Right hindlimb (tissue), 1 donor: ENCODE measurements at regions not wholly inside any gene's neighbourhood (a gene's known extent, or its start where the extent isn't known, plus 50 kb on each side); places are given as distances from the start of the nearest gene placed in this dataset.
"Not testable (repeated sequence)": the region's sequence is repeated elsewhere in the genome, so short reads cannot be mapped to it uniquely, and the experiment has no call there.

Experiments
- DNase-seq: peaks from one replicate; pipeline ENCODE4 v3.0.0-alpha.2; 2018

- no peak for DNase-seq
These were observed 290.5 kb upstream of the FBXO33 start for GRCh38 chr14:39722547-39723273.

DNA sequence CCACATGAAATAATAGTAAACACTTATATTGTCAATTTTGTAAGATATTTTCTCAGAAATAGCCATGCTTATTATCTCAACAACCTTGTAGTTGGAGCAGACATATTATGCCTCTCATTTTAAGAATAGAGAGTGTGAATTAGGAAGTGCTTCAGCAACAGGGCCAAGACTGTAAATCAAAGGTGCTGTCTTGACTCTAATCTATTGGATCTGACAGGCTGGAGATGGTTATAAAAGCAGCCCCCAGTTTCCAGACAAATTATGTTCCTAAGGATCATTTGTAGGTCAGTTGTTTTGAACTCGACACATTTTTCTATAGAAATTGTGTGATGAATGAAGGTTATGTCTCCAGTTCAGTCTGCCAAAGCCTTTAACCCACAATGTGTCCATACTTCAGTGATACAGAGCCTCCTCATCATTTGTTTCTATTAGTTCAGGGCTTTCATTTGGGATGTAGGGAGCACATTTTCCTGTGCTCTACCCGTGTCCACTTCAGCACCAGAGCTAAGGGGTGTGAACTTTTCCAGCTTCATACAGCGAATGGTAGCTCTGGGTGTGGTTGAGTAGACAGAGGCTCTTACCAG, 284.8 kb upstream of the FBXO33 start:
- no peak for DNase-seq

- no peak for DNase-seq
These were observed 280.2 kb upstream of the FBXO33 start for GRCh38 chr14:39712293-39712999.

DNA sequence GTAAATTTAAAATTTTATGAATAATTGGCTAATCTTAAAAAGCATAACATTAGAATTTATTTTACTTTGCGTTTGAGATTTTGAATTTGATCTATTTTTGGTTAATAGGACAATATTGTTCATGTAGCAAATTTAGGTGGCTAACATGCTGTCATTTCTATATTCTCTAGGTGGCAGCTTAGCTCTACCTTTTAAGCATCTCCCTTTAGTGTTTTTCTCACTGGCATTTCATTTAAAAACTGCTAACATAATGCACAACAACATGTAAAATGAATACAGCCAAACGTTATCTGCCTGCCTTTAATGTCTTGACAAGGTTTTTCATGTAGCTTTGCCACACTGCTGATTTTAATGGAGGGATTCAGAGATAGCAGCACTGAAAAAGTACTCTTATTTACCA, 272.4 kb upstream of the FBXO33 start:
- no peak for DNase-seq

DNA sequence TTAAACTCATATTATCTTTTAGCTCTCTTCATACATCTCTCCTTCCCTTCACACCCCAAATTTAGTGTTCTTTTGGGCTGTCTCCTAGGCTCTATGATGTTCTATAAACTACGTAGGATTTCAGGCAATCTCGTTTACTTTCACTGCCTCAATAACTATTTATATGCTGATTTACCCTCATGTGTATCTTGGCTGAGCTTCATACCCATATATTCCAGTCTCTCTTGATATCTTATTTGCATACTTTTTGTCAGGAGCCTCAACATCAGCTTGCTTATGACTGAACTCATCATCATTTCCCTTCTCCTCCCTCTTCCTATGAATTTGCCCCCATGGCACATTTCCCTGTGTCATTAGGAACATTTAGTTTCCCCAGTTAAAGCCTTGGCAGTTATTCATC, 262.1 kb upstream of the FBXO33 start:
- DNase-seq: no peak

DNA sequence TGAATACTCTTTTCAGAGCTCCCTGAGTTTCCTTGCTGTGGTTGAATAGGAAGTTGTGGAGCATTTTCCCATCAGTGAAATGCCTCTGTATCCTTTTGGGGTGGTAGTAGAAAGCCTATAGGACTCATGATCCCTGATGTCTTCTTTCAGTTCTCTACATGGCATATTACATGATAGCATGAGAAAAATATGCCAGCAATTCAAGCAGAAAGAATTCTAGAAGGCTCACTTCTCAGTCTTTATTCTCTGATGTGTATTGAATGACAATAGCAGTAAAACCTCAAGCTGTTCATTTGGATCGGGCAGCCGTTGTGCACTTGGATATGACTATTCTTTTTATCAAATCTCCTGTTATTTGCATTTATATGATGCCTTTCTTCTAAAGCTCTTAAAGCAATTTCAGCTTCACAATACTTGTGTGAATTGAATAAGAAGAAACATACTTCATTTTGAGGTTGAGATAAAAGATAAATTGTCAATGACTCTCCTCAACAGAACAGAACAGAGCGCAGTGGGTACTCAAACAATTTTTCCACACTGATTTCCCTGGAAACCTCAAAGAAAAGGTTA, 251.5 kb upstream of the FBXO33 start:
- no peak for DNase-seq

- DNase-seq: no peak
These were observed 250.3 kb upstream of the FBXO33 start for GRCh38 chr14:39682582-39682981.

DNA sequence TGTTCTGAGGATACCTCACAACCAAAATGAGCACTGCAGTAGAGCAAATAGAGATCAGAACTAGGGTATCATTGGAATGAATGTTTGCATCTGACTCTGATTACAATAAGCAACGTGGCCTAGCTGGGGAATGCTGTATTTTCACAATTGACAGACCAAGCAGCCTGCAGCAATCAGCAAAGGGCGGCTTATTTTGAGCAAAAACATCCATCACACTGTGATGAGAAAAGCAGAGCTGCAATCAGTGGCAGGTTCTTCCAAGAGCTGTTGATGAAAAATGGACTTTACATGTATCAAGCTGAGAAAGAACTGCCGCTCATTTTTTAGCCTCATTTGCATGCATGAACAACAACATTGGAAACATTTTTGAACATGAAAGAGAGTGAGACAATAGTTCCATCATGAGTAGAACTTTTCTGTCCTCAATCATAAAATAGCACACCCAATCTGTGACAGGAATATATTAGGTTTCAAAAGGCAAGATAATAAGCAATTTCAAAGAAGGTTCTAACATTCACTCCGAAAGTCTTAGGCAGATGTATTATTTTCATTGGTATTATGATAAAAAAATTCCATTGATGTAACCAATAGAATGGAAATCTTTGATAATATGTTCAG, 249.7 kb upstream of the FBXO33 start:
- no peak for DNase-seq

GRCh38 chr14:39680777-39681176, 248.5 kb upstream of the FBXO33 start:
- no peak for DNase-seq

- no peak for DNase-seq
These were observed 241.5 kb upstream of the FBXO33 start for GRCh38 chr14:39673734-39674133.

DNA sequence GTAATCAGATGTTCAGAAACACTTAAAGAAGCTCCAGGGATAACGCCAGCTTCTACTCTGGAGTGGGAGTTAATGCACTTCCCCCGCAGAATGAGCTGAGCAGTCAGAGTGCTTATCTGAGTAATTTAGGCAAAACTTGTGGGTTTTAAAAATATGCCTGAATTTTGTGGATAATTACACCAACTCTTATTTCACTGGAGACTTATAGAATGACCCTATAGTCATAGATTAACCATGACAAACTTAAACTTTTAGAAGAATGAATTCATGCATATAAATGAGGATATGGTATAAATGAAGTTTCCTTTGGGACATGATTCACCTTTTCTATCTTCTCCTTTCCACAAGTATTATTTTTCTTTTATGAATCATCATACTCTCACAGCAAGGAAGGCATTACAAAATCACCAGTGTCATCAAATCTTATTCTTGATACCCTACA, 241.1 kb upstream of the FBXO33 start:
- DNase-seq: no peak

DNA sequence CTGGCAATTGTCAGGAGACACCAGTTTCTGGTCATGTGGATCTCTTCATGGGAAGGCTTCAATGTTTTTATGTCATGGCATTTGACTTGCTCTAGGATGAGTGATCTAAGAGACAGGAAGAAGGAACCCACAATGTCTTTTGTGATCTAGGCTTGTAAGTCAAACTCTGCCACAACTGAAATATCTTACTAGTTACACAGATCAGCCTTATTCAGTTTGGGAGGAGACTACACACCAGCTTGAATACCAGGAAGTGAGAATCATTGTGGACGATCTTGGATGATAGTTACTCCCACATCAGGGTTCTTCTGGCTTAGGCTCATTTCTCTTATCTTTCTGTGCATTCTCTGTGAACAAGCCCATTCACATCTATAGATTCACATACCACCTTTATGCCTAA, 236.2 kb upstream of the FBXO33 start:
- DNase-seq: no peak

DNA sequence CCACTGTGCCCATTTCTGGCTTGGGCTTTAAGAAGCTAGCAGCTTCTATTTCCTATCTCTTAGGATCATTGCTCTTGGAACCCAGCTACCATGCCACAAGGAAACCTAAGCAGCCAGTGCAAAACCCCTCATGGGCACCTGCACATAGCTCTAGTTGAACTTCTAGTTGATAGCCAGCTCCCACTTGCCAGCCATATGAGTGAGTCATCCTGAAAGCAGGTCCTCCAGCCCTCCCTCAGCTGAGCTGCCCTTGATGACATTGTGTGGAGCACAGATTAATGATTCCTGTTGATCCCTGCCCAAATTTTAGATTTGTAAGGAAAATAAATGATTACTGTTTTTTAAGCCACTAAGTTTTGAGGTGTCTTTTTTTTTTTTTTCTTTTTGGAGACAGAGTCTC, 234.2 kb upstream of the FBXO33 start:
- DNase-seq: no peak

GRCh38 chr14:39665075-39665475, 232.8 kb upstream of the FBXO33 start:
- no peak for DNase-seq

DNA sequence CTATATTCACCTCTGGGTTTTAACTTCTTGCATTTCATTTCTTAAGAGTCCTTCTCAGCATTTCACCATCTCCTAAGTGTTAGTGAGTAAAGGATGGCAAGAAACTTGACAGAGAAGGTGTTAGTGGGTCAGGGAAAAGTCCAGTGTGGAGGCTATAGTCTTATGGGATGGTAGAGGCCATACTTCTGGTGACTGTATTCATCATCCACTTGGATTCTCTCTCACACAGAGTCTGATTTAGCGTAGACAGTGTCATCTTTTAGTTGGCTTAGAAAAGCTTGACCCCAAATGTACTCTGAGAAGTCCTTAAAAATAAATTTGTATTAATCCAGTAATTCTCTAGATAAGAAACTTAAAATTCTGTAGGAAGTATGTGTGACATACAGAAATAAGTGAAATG, 232.4 kb upstream of the FBXO33 start:
- DNase-seq: no peak

- no peak for DNase-seq
These were observed 209.0 kb upstream of the FBXO33 start for GRCh38 chr14:39641224-39641623.

GRCh38 chr14:39639009-39639408, 206.8 kb upstream of the FBXO33 start:
- not testable (repeated sequence) for DNase-seq

- DNase-seq: no peak
These were observed 195.9 kb upstream of the FBXO33 start for GRCh38 chr14:39628087-39628486.

- DNase-seq: no peak
These were observed 194.7 kb upstream of the FBXO33 start for GRCh38 chr14:39626589-39627576.

- DNase-seq: no peak
These were observed 189.4 kb upstream of the FBXO33 start for GRCh38 chr14:39621678-39622077.

DNA sequence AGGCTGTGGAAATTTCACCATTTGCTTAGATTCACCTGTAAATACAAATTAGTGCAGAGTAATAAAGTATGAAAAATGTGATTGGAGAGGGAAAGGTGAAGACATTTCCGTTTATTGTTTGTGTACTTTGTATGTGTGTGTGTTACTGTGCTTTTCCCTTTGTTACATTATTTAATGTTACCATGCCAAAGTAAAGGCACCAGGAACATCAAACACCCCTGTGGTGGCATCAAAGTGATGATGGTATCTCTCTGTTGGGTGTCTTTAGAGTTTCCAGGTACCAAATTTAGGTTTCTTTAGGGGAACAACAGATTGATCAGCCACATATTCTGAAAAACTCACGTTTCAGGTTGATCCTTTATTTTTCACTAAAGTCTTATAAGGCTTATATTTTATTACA, 189.0 kb upstream of the FBXO33 start:
- no peak for DNase-seq

DNA sequence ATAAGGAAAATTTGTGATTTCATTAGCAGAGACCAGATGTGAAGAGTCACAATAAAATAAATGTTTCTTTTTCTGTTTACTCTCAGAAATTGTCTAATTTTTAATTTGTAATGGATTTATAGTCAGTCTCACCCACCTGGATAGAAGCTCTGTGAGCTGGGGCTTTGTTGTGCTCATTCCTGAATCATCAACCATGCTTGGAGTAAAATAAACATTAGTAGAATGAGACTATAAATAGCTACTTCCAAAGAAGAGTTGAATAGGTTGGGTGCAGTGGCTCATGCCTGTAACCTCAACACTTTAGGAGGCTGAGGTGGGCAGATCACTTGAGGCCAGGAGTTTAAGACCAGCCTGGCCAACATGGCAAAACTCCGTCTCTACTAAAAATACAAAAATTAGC, 185.3 kb upstream of the FBXO33 start:
- DNase-seq: no peak
